B cell (primary cell): ENCODE measurements at regions not wholly inside any gene's neighbourhood (a gene's known extent, or its start where the extent isn't known, plus 50 kb on each side); places are given as distances from the start of the nearest gene placed in this dataset.

Source experiments
- CTCF ChIP-seq: fragments of 200-600 bp; IDR thresholded peaks from one replicate; pipeline ENCODE4 v1.8.0; 2022; ENCODE audit warnings: antibody characterized with exemption, mild to moderate bottlenecking
- EZH2 ChIP-seq: IDR thresholded peaks from 2 replicates; pipeline ENCODE4 v1.6.1; 2012; ENCODE audit warnings: borderline replicate concordance, low read depth, mild to moderate bottlenecking, moderate library complexity, low read length; ENCODE audit not compliant: insufficient read depth, poor library complexity, severe bottlenecking

- TF ChIP-seq CTCF (no peak), EZH2 (no peak)
These were observed 70.8 kb upstream of the SLC13A1 start for GRCh38 chr7:123270570-123270969.
